ENCODE measurements at regions not wholly inside any gene's neighbourhood (a gene's known extent, or its start where the extent isn't known, plus 50 kb on each side); places are given as distances from the start of the nearest gene placed in this dataset.
A peak's percentile ranks its signal among the peaks of the same experiment; 100 is the strongest.
"Not testable (repeated sequence)": the region's sequence is repeated elsewhere in the genome, so short reads cannot be mapped to it uniquely, and the experiment has no call there.

- FAIRE-seq: no peak
Measured at GRCh38 chr14:56422221-56422620, 157.4 kb upstream of the TMEM260 start.

- FAIRE-seq: no peak
Measured at GRCh38 chr14:56422703-56423213, 156.8 kb upstream of the TMEM260 start.

GRCh38 chr14:56423544-56423943, 156.1 kb upstream of the TMEM260 start:
- FAIRE-seq: no peak

GRCh38 chr14:56431013-56431412, 148.6 kb upstream of the TMEM260 start:
- FAIRE-seq: no peak

- no peak for FAIRE-seq
Measured at GRCh38 chr14:56449670-56450213, 129.9 kb upstream of the TMEM260 start.

GRCh38 chr14:56452940-56453339, 126.7 kb upstream of the TMEM260 start:
- FAIRE-seq: no peak

- not testable (repeated sequence) for FAIRE-seq
Measured at GRCh38 chr14:56454680-56455079, 124.9 kb upstream of the TMEM260 start.

GRCh38 chr14:56460469-56460868, 119.1 kb upstream of the TMEM260 start:
- no peak for FAIRE-seq

GRCh38 chr14:56461276-56462275, 118.0 kb upstream of the TMEM260 start:
- FAIRE-seq: no peak

GRCh38 chr14:56463271-56463890, 116.2 kb upstream of the TMEM260 start:
- no peak for FAIRE-seq

- FAIRE-seq: no peak
Measured at GRCh38 chr14:56471056-56471455, 108.5 kb upstream of the TMEM260 start.

GRCh38 chr14:56474419-56475022, 105.1 kb upstream of the TMEM260 start:
- peak; percentile 84 for FAIRE-seq

GRCh38 chr14:56482310-56482911, 97.2 kb upstream of the TMEM260 start:
- no peak for FAIRE-seq

- FAIRE-seq: no peak
Measured at GRCh38 chr14:56487090-56487667, 92.4 kb upstream of the TMEM260 start.

GRCh38 chr14:56487761-56488160, 91.8 kb upstream of the TMEM260 start:
- no peak for FAIRE-seq

- FAIRE-seq: no peak
Measured at GRCh38 chr14:56488306-56488705, 91.3 kb upstream of the TMEM260 start.

- FAIRE-seq: no peak
Measured at GRCh38 chr14:56490379-56490778, 89.2 kb upstream of the TMEM260 start.

- no peak for FAIRE-seq
Measured at GRCh38 chr14:56491299-56492285, 88.0 kb upstream of the TMEM260 start.

GRCh38 chr14:56494167-56494566, 85.4 kb upstream of the TMEM260 start:
- FAIRE-seq: no peak

- no peak for FAIRE-seq
Measured at GRCh38 chr14:56498112-56498511, 81.5 kb upstream of the TMEM260 start.

Measured in colon (tissue), 2 donors.